Transverse colon (tissue), 4 donors: ENCODE measurements at regions not wholly inside any gene's neighbourhood (a gene's known extent, or its start where the extent isn't known, plus 50 kb on each side); places are given as distances from the start of the nearest gene placed in this dataset.

Experiments
- DNase-seq: peaks from one replicate; pipeline ENCODE4 v3.0.0-alpha.2; 2019
- H3K27ac ChIP-seq, 4 donors: fragments of 200-600 bp; sonication (generic); 2 replicates each; pipeline ENCODE4 v1.5.1; 2016 to 2018; ENCODE audit warnings: inconsistent platforms in 4 of 4
- H3K27me3 ChIP-seq: fragments of 200-600 bp; sonication (generic); 2 replicates; pipeline ENCODE4 v1.5.1; 2017; ENCODE audit warnings: inconsistent platforms
- H3K36me3 ChIP-seq, 4 donors: fragments of 200-600 bp; sonication (generic); 2 replicates each; pipeline ENCODE4 v1.5.1; 2017 to 2019; ENCODE audit warnings: inconsistent platforms in 4 of 4
- H3K4me1 ChIP-seq, 4 donors: fragments of 200-600 bp; sonication (generic); 2 replicates each; pipeline ENCODE4 v1.5.1; 2017 to 2020; ENCODE audit warnings: inconsistent platforms in 4 of 4
- H3K4me3 ChIP-seq, 4 donors: fragments of 200-600 bp; sonication (generic); 1 replicate in 1 of 4; 2 replicates in 3 of 4; pipeline versions ENCODE4 v1.5.1 to v1.6.1; 2017 to 2019; ENCODE audit warnings: inconsistent platforms in 4 of 4
- H3K9me3 ChIP-seq, 2 donors: fragments of 200-600 bp; sonication (generic); 2 replicates each; pipeline ENCODE4 v1.5.1; 2017 to 2019; ENCODE audit warnings: inconsistent platforms in 2 of 2
- EP300 ChIP-seq: sonication (generic); formaldehyde crosslinking; IDR thresholded peaks from one replicate; pipeline ENCODE4 v1.6.1; 2017; ENCODE audit warnings: antibody characterized with exemption, low read depth
- POLR2A ChIP-seq: fragments of 450-650 bp; IDR thresholded peaks from one replicate; pipeline ENCODE4 v1.6.1; 2016; ENCODE audit warnings: antibody characterized with exemption, mild to moderate bottlenecking, moderate library complexity
- POLR2AphosphoS5 ChIP-seq, 3 donors: sonication (generic); formaldehyde crosslinking; IDR thresholded peaks; one replicate each; pipeline ENCODE4 v1.6.1; 2016; ENCODE audit warnings: antibody characterized with exemption in 3 of 3
- WGBS, 2 donors: methylation state at CpG; one replicate each; pipeline ENCODE4 v1.1.5; 2018; ENCODE audit warnings: low coverage in 1 of 2; 5-methylcytosine and 5-hydroxymethylcytosine counted together
- in situ Hi-C, 4 donors: fragments of 200-750 bp; cut with MboI; loops; one replicate each; pipeline versions ENCODE4 v1.15.0 to v1.15.1; 2017; ENCODE audit warnings: low sequenced_read_pairs in 3 of 4, low pct_ligation_motif_present in 1 of 4, low pct_unique_long_range_greater_than_20kb in 1 of 4
- intact Hi-C: fragments of 100-400 bp; cut with DNase I; formaldehyde crosslinking; loops from one replicate; pipeline ENCODE4 v1.15.1; 2023; ENCODE audit warnings: low total_unique reads
- TF ChIP-seq, protein P1 (sequence below), 5 experiments: fragments of 200-600 bp in 3 of 5; fragments of 450-650 bp in 2 of 5; sonication (generic) in 3 of 5; IDR thresholded peaks; 1 replicate in 2 of 5; 2 replicates in 3 of 5; pipeline ENCODE4 v1.5.1; 2016 to 2017; ENCODE audit warnings: antibody characterized with exemption in 5 of 5, inconsistent platforms in 3 of 5, mild to moderate bottlenecking in 2 of 5, moderate library complexity in 1 of 5

DNA sequence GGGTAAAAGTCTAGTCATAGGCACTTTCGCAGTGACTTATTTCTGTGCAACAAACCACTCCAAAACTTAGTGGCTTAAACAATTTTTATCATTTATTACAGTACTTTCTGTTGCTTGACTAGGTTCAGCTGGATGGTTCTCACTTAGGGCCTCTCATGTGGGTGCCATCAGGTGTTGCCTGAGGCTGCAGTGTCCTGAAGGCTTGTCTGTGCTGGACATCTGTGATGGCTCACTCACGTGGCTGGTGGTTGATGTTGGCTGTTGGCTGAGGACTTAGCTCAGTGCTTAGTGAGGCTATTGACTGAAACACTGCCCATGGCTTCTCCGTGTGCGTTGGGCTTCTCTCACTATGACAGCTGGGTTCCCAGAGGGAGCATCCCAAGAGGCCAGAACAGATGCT lies 81.4 kb upstream of the GCFC2 start:
- 78 to 83% methylated on average over 1 to 4 of the region's 4 CpGs for WGBS, 2 donors
- in situ Hi-C loops (no loop called here), intact Hi-C loops (no loop called here)
- H3K27me3 ChIP-seq = no peaks in the 10 kb centered on the region
- H3K9me3 ChIP-seq = no peaks in the 10 kb centered on the region
- no peaks in the 10 kb centered on the region for H3K36me3 ChIP-seq
- DNase-seq = no peak
- H3K4me3 ChIP-seq = no peak overlapping the region
- H3K4me1 ChIP-seq = no peaks in the 10 kb centered on the region
- H3K27ac ChIP-seq = no peak overlapping the region
- TF ChIP-seq, protein P1, sequence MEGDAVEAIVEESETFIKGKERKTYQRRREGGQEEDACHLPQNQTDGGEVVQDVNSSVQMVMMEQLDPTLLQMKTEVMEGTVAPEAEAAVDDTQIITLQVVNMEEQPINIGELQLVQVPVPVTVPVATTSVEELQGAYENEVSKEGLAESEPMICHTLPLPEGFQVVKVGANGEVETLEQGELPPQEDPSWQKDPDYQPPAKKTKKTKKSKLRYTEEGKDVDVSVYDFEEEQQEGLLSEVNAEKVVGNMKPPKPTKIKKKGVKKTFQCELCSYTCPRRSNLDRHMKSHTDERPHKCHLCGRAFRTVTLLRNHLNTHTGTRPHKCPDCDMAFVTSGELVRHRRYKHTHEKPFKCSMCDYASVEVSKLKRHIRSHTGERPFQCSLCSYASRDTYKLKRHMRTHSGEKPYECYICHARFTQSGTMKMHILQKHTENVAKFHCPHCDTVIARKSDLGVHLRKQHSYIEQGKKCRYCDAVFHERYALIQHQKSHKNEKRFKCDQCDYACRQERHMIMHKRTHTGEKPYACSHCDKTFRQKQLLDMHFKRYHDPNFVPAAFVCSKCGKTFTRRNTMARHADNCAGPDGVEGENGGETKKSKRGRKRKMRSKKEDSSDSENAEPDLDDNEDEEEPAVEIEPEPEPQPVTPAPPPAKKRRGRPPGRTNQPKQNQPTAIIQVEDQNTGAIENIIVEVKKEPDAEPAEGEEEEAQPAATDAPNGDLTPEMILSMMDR (IDR thresholded peaks at IDR 0.05) = no peak
- TF ChIP-seq POLR2AphosphoS5 (IDR thresholded peaks at IDR 0.05) = no peak
- TF ChIP-seq EP300 = no peak
- TF ChIP-seq POLR2A = no peak

DNA sequence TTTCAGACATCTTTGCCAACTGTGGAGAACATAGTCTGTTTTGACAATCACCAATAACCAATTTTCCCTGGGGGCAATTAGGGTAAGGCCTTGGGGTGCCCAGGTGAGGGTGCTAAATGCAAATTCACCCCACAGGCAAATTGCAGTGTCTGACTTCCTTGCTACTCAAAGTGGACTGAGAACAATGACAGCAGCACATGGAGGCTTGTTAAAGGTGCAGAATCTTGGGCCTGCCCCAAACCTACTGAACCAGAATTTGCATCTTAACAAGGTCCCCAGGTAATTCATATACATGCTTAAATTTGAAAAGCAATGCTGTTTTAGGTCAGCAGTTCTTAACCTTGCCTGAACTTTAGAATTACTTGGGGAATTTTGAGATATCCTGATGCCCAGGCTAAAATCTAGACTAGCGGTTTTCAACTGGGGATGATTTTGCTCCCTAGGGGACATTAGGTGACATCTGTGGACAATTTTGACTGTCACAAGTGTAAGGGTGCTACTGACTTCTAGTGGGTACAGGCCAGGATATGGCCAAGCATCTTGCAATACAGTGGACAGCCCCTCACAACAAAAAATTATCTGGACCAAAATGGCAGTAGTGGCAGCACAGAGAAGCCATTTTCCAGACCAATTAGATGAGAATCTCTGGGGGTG lies 80.2 kb upstream of the GCFC2 start:
- Histone ChIP-seq H3K27ac (no peak overlapping the region), H3K4me1 (no peaks in the 10 kb centered on the region), H3K4me3 (no peak overlapping the region), H3K36me3 (no peaks in the 10 kb centered on the region), H3K27me3 (no peaks in the 10 kb centered on the region), H3K9me3 (no peaks in the 10 kb centered on the region)
- 85% methylated on average over 1 of the region's 1 CpG; no CpG with 5 or more reads in 1 of the 2 donors for WGBS, 2 donors
- intact Hi-C loops (no loop called here), in situ Hi-C loops (no loop called here)
- TF ChIP-seq POLR2A = no peak
- no peak for TF ChIP-seq EP300
- TF ChIP-seq POLR2AphosphoS5 (IDR thresholded peaks at IDR 0.05) = no peak
- TF ChIP-seq, protein P1 (IDR thresholded peaks at IDR 0.05) = no peak
- DNase-seq = no peak

- no peak for TF ChIP-seq POLR2A
- no peak for TF ChIP-seq EP300
- TF ChIP-seq, protein P1 (IDR thresholded peaks at IDR 0.05) = no peak
- no peak for TF ChIP-seq POLR2AphosphoS5 (IDR thresholded peaks at IDR 0.05)
- in situ Hi-C loops = no loop called here
- H3K4me1 ChIP-seq = no peaks in the 10 kb centered on the region
- no peak overlapping the region for H3K4me3 ChIP-seq
- H3K27me3 ChIP-seq = no peaks in the 10 kb centered on the region
- WGBS, 2 donors = 53 to 57% methylated on average over 1 to 5 of the region's 5 CpGs
- no peak for DNase-seq
- H3K27ac ChIP-seq = no peak overlapping the region
- no peaks in the 10 kb centered on the region for H3K36me3 ChIP-seq
- no peaks in the 10 kb centered on the region for H3K9me3 ChIP-seq
- intact Hi-C loops = no loop called here
Observed at GRCh38 chr2:75790121-75790813, 79.6 kb upstream of the GCFC2 start.

DNA sequence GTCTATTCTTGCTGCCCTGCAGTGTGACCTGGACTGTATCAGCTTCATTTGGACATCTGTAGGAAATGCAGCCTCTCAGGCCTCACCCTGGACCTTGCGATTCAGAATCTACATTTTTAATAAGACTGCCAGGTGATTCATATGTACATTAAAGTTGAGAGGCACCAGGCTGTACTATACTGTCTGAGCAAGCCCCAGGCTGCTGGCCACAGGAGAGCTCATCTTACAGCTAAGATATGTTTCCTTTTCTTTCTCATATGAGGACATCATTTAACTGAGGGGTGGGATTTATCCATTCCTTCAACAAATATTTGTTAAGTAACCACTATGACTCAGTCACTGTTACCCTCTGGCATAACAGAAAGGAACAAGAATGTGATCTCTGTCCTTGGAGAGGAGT lies 78.2 kb upstream of the GCFC2 start:
- 83% methylated on average over 1 of the region's 1 CpG; no CpG with 5 or more reads in 1 of the 2 donors for WGBS, 2 donors
- Histone ChIP-seq H3K36me3 (no peaks in the 10 kb centered on the region), H3K27me3 (no peaks in the 10 kb centered on the region), H3K4me3 (no peak overlapping the region), H3K27ac (no peak overlapping the region), H3K4me1 (no peaks in the 10 kb centered on the region), H3K9me3 (no peaks in the 10 kb centered on the region)
- TF ChIP-seq, protein P1 (IDR thresholded peaks at IDR 0.05) = no peak
- TF ChIP-seq POLR2A (no peak), POLR2AphosphoS5 (IDR thresholded peaks at IDR 0.05) (no peak), EP300 (no peak)
- intact Hi-C loops = no loop called here
- in situ Hi-C loops = no loop called here
- no peak for DNase-seq
